ENCODE measurements at regions not wholly inside any gene's neighbourhood (a gene's known extent, or its start where the extent isn't known, plus 50 kb on each side); places are given as distances from the start of the nearest gene placed in this dataset.
A peak's percentile ranks its signal among the peaks of the same experiment; 100 is the strongest.

DNA sequence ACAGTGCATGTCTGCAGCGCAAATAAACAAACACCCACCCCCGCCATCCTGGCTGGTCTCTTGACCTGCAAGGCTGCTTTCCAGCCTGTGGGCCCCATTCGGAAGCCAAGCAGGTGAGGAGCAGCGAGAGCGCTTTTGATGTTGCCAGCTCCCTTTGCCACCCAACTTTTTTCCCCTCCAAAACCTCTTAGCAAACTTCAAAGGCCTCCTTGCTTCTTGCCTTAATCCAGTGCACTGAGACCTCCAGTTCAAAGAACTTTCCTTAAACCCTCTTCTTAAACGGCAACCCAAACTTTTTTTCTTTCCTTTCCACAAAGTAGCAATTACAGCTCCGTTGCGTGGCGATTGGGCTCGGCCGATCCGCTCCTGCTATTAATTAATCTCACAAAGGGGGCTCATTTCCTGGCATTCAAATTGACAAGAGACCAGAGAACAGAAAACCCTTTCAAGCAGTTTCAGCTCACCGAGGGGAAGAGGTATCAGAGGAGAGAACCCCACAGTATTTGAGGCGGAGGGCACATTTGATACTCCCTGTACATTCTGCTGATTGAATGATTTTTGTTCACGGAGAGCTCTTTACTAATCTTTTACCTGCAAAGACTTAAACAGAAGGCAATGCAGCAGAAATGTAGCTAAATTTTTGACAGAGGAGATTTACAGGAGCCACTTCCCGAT lies 531.4 kb downstream of the TMEM182 start:
- Histone ChIP-seq H3K9me3 (no peaks in the 10 kb centered on the region), H3K36me3 (no peaks in the 10 kb centered on the region), H3K4me1 (no peaks in the 10 kb centered on the region), H3K4me3 (no peak overlapping the region), H3K27ac (no peak overlapping the region), H3K27me3 (peaks cover 0 to 15% of the 10 kb centered on the region in 2 donors)
- peak in 1 of 4 donors; percentile 35 for DNase-seq
- ATAC-seq: no peak
- intact Hi-C loops (cut with DNase I): no loop called here
- TF ChIP-seq, protein P1, sequence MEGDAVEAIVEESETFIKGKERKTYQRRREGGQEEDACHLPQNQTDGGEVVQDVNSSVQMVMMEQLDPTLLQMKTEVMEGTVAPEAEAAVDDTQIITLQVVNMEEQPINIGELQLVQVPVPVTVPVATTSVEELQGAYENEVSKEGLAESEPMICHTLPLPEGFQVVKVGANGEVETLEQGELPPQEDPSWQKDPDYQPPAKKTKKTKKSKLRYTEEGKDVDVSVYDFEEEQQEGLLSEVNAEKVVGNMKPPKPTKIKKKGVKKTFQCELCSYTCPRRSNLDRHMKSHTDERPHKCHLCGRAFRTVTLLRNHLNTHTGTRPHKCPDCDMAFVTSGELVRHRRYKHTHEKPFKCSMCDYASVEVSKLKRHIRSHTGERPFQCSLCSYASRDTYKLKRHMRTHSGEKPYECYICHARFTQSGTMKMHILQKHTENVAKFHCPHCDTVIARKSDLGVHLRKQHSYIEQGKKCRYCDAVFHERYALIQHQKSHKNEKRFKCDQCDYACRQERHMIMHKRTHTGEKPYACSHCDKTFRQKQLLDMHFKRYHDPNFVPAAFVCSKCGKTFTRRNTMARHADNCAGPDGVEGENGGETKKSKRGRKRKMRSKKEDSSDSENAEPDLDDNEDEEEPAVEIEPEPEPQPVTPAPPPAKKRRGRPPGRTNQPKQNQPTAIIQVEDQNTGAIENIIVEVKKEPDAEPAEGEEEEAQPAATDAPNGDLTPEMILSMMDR (IDR thresholded peaks at IDR 0.05): no peak

DNA sequence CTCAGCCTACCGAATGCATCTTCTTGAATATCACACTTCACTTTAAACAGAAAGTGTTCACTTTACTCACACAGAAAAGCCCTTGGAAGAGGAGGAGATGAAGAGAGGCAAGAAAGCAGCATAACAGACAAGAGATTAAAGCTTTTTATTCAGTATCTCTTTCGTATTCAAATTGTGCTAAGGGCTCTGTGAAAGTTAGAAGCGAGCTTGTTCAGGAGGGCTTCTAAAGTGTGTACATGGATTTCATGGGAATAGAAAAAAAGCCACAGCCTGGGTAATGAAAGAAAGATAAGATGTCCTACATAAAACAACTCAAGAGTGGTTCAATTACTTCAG lies 531.9 kb downstream of the TMEM182 start:
- TF ChIP-seq, protein P1 (IDR thresholded peaks at IDR 0.05): no peak
- intact Hi-C loops (cut with DNase I): no loop called here
- no peak overlapping the region for H3K4me3 ChIP-seq
- H3K4me1 ChIP-seq: no peaks in the 10 kb centered on the region
- ATAC-seq: no peak
- peaks cover 0 to 15% of the 10 kb centered on the region in 2 donors for H3K27me3 ChIP-seq
- no peaks in the 10 kb centered on the region for H3K9me3 ChIP-seq
- H3K27ac ChIP-seq: no peak overlapping the region
- H3K36me3 ChIP-seq: no peaks in the 10 kb centered on the region
- no peak for DNase-seq

DNA sequence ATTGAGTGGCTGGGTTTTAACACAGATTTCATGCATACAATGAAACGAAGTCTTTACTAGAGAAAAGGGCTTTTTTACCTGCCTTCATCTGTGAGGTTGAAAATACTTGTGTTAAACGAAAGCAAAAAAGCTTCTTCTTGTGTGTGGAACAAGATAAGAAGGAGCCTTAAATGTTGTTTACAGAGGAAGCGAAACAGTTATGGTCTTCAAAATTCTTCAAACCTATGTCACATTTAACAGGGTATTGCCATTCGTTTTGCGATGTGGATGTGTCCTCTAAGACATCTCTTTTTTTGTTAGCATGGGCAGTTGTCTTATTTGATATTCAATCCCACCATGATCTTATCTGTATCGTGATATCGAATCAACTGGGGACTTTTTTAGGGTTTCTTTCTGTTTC lies 532.6 kb downstream of the TMEM182 start:
- Histone ChIP-seq H3K4me3 (no peak overlapping the region), H3K4me1 (no peaks in the 10 kb centered on the region), H3K27me3 (peaks cover 0 to 15% of the 10 kb centered on the region in 2 donors), H3K27ac (no peak overlapping the region), H3K36me3 (no peaks in the 10 kb centered on the region), H3K9me3 (no peaks in the 10 kb centered on the region)
- intact Hi-C loops (cut with DNase I): no loop called here
- TF ChIP-seq, protein P1 (IDR thresholded peaks at IDR 0.05): no peak
- ATAC-seq (no peak), DNase-seq (no peak)

DNA sequence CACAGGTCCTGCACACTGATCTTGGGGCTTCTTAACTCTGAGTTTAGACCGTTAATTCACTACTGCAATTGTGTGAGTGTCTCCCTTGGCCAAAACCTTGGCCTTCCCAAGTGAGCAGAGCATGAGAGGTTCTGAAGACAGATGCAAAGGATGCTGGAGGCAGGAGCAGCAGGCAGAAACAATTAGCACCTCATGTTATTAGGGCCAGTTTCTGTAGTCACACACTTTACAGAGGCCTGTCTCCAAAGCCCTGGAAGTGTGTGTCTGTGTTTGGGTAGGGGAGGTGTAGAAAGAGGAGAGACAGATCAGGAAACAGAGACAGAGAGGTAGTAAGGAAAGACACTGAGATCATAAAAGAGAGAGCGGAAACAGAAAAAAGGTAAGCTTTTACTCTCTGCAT lies 533.8 kb downstream of the TMEM182 start:
- TF ChIP-seq, protein P1 (IDR thresholded peaks at IDR 0.05): no peak
- intact Hi-C loops (cut with DNase I): no loop called here
- Histone ChIP-seq H3K36me3 (no peaks in the 10 kb centered on the region), H3K27ac (no peak overlapping the region), H3K4me1 (no peaks in the 10 kb centered on the region), H3K4me3 (no peak overlapping the region), H3K27me3 (peaks cover 0 to 15% of the 10 kb centered on the region in 2 donors), H3K9me3 (no peaks in the 10 kb centered on the region)
- ATAC-seq: no peak
- no peak for DNase-seq

DNA sequence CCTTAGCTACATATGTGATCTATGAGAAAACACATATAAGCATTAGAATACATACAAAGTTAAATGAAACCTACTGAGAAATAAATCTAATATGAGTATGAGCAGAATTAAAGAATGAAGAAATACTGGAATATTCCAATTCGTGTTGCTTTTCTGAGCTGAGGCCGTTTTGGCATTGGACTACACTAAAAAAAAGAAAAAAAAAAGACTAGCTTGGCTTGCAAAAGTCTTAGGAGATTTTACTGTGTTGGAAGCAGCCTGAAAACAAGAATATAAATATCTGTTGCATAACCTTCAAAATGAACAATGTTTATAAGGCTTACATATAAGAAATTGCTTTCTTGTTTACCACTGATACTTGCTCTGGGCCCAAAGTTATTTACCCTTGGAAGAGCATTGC lies 562.8 kb downstream of the TMEM182 start:
- Histone ChIP-seq H3K27ac (no peak overlapping the region), H3K4me1 (no peaks in the 10 kb centered on the region), H3K27me3 (no peaks in the 10 kb centered on the region), H3K4me3 (no peak overlapping the region), H3K36me3 (no peaks in the 10 kb centered on the region), H3K9me3 (no peaks in the 10 kb centered on the region)
- ATAC-seq (no peak), DNase-seq (no peak)
- TF ChIP-seq, protein P1 (IDR thresholded peaks at IDR 0.05): no peak
- intact Hi-C loops (cut with DNase I): no loop called here

Data from left lung (tissue), 4 donors.